Colonic mucosa (tissue), 4 donors: ENCODE measurements at regions not wholly inside any gene's neighbourhood (a gene's known extent, or its start where the extent isn't known, plus 50 kb on each side); places are given as distances from the start of the nearest gene placed in this dataset.
"Not testable (repeated sequence)": the region's sequence is repeated elsewhere in the genome, so short reads cannot be mapped to it uniquely, and the experiment has no call there.

Source experiments
- DNase-seq: peaks from one replicate; pipeline ENCODE4 v3.0.0-alpha.2; 2020
- H3K27ac ChIP-seq: fragments of 200-600 bp; one replicate; pipeline ENCODE4 v1.8.0; 2021
- H3K27me3 ChIP-seq: fragments of 200-600 bp; one replicate; pipeline ENCODE4 v1.8.0; 2021
- H3K36me3 ChIP-seq: fragments of 200-600 bp; one replicate; pipeline ENCODE4 v1.8.0; 2021
- H3K4me1 ChIP-seq: fragments of 200-600 bp; one replicate; pipeline ENCODE4 v1.8.0; 2021; ENCODE audit warnings: mild to moderate bottlenecking
- H3K4me3 ChIP-seq: fragments of 200-600 bp; one replicate; pipeline ENCODE4 v1.8.0; 2021
- H3K9ac ChIP-seq, 2 donors: one replicate each; pipeline ENCODE4 v1.7.0; 2013; ENCODE audit warnings: control low read depth in 2 of 2, low read depth in 2 of 2, low read length in 2 of 2
- H3K9me3 ChIP-seq: fragments of 200-600 bp; one replicate; pipeline ENCODE4 v1.8.0; 2021
- CTCF ChIP-seq: fragments of 200-600 bp; IDR thresholded peaks from one replicate; pipeline ENCODE4 v1.8.0; 2022; ENCODE audit warnings: antibody characterized with exemption, mild to moderate bottlenecking
- intact Hi-C: fragments of 100-400 bp; cut with DNase I; formaldehyde crosslinking; loops from one replicate; pipeline ENCODE4 v1.14.1; 2022
- donor health status: healthy.
- donor health status: DM: no; HTN: no; CAD: no.
- donor health status: DM: no; HTN: no; CAD: no.

DNA sequence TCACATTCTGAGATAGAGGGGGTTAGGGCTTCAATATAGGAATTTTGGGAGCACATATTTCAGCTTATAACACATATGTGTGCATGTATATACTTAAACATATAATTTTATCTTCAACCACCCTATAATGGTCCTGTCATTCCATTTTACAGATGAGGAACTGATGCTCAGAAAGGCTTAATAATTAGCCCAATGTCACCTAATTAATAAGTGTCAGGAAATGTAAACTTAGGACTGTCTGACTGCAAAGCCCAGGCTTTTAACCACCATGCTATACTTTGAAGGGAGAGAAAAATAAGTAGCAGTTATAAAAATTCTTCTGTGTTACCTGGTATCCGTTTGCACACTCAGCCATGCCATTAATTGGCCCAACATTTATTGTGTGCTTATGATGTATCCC is 172.6 kb downstream of the SKIDA1 start:
- Histone ChIP-seq H3K4me3 (no peak overlapping the region), H3K9ac (no peak overlapping the region), H3K9me3 (no peaks in the 10 kb centered on the region), H3K27ac (no peak overlapping the region), H3K4me1 (no peaks in the 10 kb centered on the region), H3K27me3 (no peaks in the 10 kb centered on the region), H3K36me3 (no peaks in the 10 kb centered on the region)
- TF ChIP-seq CTCF: no peak
- intact Hi-C loops: no loop called here
- no peak for DNase-seq

DNA sequence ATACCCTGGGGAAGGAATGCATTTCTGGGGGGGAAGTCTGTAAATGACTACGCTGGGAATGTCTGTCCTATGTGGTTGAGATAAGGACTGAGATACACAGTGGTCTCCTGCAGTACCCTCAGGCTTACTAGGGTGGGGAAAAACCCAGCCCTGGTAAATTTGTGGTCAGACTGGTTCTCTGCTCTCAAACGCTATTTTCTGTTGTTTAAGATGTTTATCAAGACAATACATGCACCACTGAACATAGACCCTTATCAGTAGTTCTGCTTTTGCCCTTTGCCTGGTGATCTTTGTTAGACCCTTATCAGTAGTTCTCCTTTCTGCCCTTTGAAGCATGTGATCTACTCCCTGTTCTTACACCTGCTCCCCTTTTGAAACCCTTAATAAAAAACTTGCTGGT is 173.9 kb downstream of the SKIDA1 start:
- intact Hi-C loops: not testable (repeated sequence)

GRCh38 chr10:21349912-21350286 is 175.6 kb downstream of the SKIDA1 start:
- no peak overlapping the region for H3K27ac ChIP-seq
- intact Hi-C loops: no loop called here
- no peak for TF ChIP-seq CTCF
- no peak overlapping the region for H3K4me3 ChIP-seq
- no peaks in the 10 kb centered on the region for H3K4me1 ChIP-seq
- no peak overlapping the region for H3K9ac ChIP-seq
- no peaks in the 10 kb centered on the region for H3K27me3 ChIP-seq
- no peaks in the 10 kb centered on the region for H3K36me3 ChIP-seq
- DNase-seq: no peak
- no peaks in the 10 kb centered on the region for H3K9me3 ChIP-seq

More for the DNA sequence above, 173.9 kb downstream of the SKIDA1 start:
- not testable (repeated sequence) for DNase-seq, H3K36me3 ChIP-seq, H3K9me3 ChIP-seq, H3K27ac ChIP-seq, H3K4me3 ChIP-seq, H3K9ac ChIP-seq, H3K4me1 ChIP-seq, H3K27me3 ChIP-seq

DNA sequence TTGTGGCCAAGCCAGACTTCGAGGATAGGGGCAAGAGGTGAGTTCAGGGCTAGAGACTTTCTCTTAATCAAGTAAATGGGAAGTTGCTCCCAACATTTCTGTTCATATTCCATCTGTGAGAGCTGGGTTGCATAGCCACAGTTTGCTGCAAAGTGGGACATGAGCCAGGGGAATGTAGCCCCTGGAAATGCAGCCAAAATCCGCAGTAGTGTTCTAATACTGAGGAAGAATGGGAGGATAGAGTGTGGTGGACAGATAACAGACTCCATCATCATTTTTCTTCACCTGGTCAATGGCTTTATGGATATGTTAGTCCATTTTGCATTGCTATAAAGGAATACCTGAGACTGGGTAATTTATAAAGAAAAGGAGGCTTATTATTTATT is 177.7 kb downstream of the SKIDA1 start:
- Histone ChIP-seq H3K27ac (no peak overlapping the region), H3K9me3 (no peaks in the 10 kb centered on the region), H3K4me1 (no peaks in the 10 kb centered on the region), H3K4me3 (no peak overlapping the region), H3K27me3 (no peaks in the 10 kb centered on the region), H3K36me3 (no peaks in the 10 kb centered on the region), H3K9ac (no peak overlapping the region)
- intact Hi-C loops: no loop called here
- no peak for TF ChIP-seq CTCF
- DNase-seq: no peak

DNA sequence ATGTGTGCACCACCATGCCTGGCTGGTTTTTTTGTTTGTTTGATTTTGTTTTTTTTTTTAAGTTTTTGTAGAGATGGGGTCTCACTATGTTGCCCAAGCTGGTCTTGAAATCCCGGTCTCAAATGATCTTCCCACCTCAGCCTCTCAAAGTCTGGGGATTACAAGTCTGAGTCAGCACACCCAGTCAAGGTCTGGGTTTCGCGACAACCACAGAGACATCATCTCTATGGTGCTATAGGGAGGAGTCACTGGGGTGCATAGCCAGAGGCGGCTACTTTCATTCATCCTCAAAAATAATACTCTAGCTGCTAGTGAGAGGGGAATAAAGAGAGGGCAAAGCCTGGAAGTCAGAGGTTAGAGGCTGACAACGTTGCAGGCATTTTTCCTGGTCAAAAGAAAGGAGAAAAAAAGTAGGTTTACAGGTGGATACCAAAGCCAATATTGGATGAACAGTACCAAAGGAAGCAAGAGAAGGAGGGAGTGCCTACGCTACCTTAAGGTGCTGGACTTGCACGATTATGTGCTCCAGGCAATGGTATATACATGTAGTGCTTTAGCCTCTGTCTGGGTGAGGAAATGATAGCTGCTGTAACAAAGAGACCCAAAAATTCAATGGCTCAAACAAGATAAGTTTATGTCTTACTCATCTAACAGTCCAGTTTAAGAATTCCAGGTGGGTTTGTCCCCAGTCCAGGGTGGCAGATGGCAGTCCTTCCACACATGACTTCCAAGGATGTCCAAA is 178.3 kb downstream of the SKIDA1 start:
- H3K27ac ChIP-seq: no peak overlapping the region
- H3K9me3 ChIP-seq: no peaks in the 10 kb centered on the region
- no peaks in the 10 kb centered on the region for H3K4me1 ChIP-seq
- no peak overlapping the region for H3K9ac ChIP-seq
- no peaks in the 10 kb centered on the region for H3K36me3 ChIP-seq
- intact Hi-C loops: no loop called here
- TF ChIP-seq CTCF: no peak
- no peaks in the 10 kb centered on the region for H3K27me3 ChIP-seq
- DNase-seq: no peak
- H3K4me3 ChIP-seq: no peak overlapping the region

DNA sequence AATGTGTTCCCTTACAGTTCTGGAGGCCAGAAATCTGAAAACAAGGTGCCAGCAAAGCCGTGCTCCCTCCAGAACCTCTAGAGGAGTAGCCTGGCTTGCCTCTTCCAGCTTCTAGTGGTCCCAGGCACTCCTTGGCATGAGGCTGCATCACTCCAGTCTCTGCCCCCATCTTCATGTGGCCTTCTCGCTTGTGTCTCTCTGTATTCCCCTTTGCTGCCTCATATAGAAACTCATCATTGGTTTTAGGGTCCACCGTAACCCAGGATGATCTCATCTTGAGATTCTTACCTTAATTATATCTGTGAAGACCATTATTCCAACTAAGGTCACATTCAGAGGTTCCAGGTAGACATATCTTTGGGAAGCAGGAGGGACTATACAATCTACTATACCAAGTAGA is 182.4 kb downstream of the SKIDA1 start:
- no peaks in the 10 kb centered on the region for H3K4me1 ChIP-seq
- no peak for TF ChIP-seq CTCF
- intact Hi-C loops: no loop called here
- H3K9me3 ChIP-seq: no peaks in the 10 kb centered on the region
- H3K27ac ChIP-seq: no peak overlapping the region
- no peaks in the 10 kb centered on the region for H3K27me3 ChIP-seq
- no peak for DNase-seq
- no peak overlapping the region for H3K4me3 ChIP-seq
- H3K36me3 ChIP-seq: no peaks in the 10 kb centered on the region
- no peak overlapping the region for H3K9ac ChIP-seq

DNA sequence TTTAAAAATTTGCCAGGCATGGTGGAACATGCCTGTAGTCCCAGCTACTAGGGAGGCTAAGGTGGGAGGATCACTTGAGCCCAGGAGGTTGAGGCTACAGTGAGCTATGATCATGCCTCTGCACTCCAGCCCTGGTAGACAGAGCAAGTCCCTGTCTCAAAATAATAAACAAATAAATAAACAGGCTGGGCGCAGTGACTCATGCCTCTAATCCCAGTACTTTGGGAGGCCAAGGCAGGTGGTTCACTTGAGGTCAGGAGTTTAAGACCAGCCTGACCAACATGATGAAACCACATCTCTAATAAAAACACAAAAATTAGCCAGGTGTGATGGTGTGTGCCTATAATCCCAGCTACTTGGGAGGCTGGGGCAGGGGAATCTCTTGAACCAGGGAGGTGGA is 183.0 kb downstream of the SKIDA1 start:
- H3K4me1 ChIP-seq, H3K9ac ChIP-seq, H3K27me3 ChIP-seq, intact Hi-C loops, H3K9me3 ChIP-seq, DNase-seq, H3K36me3 ChIP-seq, H3K27ac ChIP-seq, H3K4me3 ChIP-seq: not testable (repeated sequence)
